ENCODE measurements at regions not wholly inside any gene's neighbourhood (a gene's known extent, or its start where the extent isn't known, plus 50 kb on each side); places are given as distances from the start of the nearest gene placed in this dataset.

DNA sequence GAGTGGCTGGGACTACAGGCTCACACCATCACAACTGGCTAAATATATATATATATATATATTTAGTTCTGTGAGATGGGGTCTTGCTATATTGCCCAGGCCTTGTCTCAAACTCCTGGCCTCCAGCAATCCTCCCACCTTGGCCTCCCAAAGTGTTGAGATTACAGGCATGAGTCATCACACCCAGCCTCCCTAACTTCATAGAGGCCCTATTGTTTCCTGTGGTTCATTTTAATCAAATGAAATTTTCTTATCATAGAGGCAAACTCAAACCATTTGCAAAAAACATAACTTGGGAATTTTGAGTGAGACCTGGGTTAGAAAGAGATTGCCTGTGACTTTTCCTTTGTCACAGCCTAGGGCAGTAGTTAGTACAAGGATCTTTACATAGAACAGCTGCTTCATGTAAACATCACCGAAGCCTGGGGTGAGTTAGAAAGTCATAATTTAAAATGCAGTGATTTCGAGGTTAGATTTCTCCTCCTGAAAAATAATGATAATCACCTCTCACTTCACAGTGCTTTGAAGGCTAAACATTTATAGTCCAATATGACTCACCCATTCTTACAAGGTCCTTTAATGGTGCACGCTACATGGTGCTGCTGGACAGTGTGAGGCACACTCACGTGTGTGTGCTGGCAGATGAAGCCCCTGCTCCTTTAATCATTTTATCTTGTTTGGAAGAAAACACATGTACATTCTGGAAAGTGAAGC, 188.9 kb downstream of the RHOU start:
- no peak for TF ChIP-seq POLR2A (IDR thresholded peaks at IDR 0.05)
- TF ChIP-seq POLR2AphosphoS5 (IDR thresholded peaks at IDR 0.05): no peak
- TF ChIP-seq, protein P1, sequence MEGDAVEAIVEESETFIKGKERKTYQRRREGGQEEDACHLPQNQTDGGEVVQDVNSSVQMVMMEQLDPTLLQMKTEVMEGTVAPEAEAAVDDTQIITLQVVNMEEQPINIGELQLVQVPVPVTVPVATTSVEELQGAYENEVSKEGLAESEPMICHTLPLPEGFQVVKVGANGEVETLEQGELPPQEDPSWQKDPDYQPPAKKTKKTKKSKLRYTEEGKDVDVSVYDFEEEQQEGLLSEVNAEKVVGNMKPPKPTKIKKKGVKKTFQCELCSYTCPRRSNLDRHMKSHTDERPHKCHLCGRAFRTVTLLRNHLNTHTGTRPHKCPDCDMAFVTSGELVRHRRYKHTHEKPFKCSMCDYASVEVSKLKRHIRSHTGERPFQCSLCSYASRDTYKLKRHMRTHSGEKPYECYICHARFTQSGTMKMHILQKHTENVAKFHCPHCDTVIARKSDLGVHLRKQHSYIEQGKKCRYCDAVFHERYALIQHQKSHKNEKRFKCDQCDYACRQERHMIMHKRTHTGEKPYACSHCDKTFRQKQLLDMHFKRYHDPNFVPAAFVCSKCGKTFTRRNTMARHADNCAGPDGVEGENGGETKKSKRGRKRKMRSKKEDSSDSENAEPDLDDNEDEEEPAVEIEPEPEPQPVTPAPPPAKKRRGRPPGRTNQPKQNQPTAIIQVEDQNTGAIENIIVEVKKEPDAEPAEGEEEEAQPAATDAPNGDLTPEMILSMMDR (IDR thresholded peaks at IDR 0.05): no peak
- Histone ChIP-seq H3K27me3 (no peaks in the 10 kb centered on the region), H3K36me3 (no peaks in the 10 kb centered on the region), H3K9me3 (peaks cover 0 to 4% of the 10 kb centered on the region in 2 donors), H3K4me1 (no peaks in the 10 kb centered on the region), H3K4me3 (no peak overlapping the region), H3K27ac (no peak overlapping the region)
- no peak for DNase-seq (ENCODE audit: low spot score in 2 of 2)
- intact Hi-C loops (cut with DNase I; ENCODE audit: low total_unique reads): no loop called here

- Histone ChIP-seq H3K27me3 (no peaks in the 10 kb centered on the region), H3K36me3 (no peaks in the 10 kb centered on the region), H3K9me3 (peaks cover 0 to 4% of the 10 kb centered on the region in 2 donors), H3K4me3 (no peak overlapping the region), H3K27ac (no peak overlapping the region), H3K4me1 (no peaks in the 10 kb centered on the region)
- TF ChIP-seq POLR2AphosphoS5 (IDR thresholded peaks at IDR 0.05) (no peak), POLR2A (IDR thresholded peaks at IDR 0.05) (no peak)
- TF ChIP-seq, protein P1 (IDR thresholded peaks at IDR 0.05): no peak
- intact Hi-C loops (cut with DNase I; ENCODE audit: low total_unique reads): no loop called here
- no peak for DNase-seq (ENCODE audit: low spot score in 2 of 2)
Measured at GRCh38 chr1:228925691-228926090, 190.4 kb downstream of the RHOU start.

DNA sequence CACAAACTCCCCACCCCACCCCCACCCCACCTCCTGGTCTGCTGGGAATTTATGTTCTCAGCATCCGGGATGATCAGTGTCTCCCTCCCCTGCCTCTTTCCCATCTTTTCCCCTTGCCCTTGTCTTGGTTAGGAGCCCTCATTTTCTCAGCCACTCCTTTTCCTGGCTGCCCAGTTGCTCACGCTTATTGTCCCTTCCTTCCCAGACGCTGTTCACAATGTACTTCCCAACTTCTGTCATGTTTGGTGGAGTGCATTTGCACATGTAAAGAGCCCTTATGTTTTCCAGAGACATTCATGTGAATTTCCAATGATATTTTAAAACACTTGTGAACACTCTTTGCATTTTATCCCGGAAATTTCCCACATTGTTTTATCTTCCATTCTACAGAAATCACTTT, 192.1 kb downstream of the RHOU start:
- Histone ChIP-seq H3K4me1 (no peaks in the 10 kb centered on the region), H3K9me3 (peaks cover 0 to 4% of the 10 kb centered on the region in 2 donors), H3K27ac (no peak overlapping the region), H3K4me3 (no peak overlapping the region), H3K36me3 (no peaks in the 10 kb centered on the region), H3K27me3 (no peaks in the 10 kb centered on the region)
- no peak for DNase-seq (ENCODE audit: low spot score in 2 of 2)
- intact Hi-C loops (cut with DNase I; ENCODE audit: low total_unique reads): no loop called here
- no peak for TF ChIP-seq POLR2A (IDR thresholded peaks at IDR 0.05)
- TF ChIP-seq, protein P1 (IDR thresholded peaks at IDR 0.05): no peak
- no peak for TF ChIP-seq POLR2AphosphoS5 (IDR thresholded peaks at IDR 0.05)

- H3K27me3 ChIP-seq: no peaks in the 10 kb centered on the region
- DNase-seq (ENCODE audit: low spot score in 2 of 2): no peak
- intact Hi-C loops (cut with DNase I; ENCODE audit: low total_unique reads): no loop called here
- TF ChIP-seq POLR2A (IDR thresholded peaks at IDR 0.05): no peak
- TF ChIP-seq, protein P1 (IDR thresholded peaks at IDR 0.05): no peak
- no peak for TF ChIP-seq POLR2AphosphoS5 (IDR thresholded peaks at IDR 0.05)
- no peaks in the 10 kb centered on the region for H3K36me3 ChIP-seq
- H3K9me3 ChIP-seq: peaks cover 0 to 4% of the 10 kb centered on the region in 2 donors
- H3K4me3 ChIP-seq: no peak overlapping the region
- no peaks in the 10 kb centered on the region for H3K4me1 ChIP-seq
- no peak overlapping the region for H3K27ac ChIP-seq
Measured at GRCh38 chr1:228927946-228928898, 192.9 kb downstream of the RHOU start.

Data from breast epithelium (tissue), 4 donors.